GM23338 (cell line): ENCODE measurements at regions not wholly inside any gene's neighbourhood (a gene's known extent, or its start where the extent isn't known, plus 50 kb on each side); places are given as distances from the start of the nearest gene placed in this dataset.

Experiments used
- CREB1 ChIP-seq: fragments of 250-450 bp; sonication (Bioruptor Pico); IDR thresholded peaks from 2 replicates; pipeline ENCODE4 v1.5.0; 2020; ENCODE audit warnings: low read depth, mild to moderate bottlenecking, moderate library complexity
- EZH2 ChIP-seq: fragments of 200-600 bp; sonication (generic); IDR thresholded peaks from one replicate; pipeline ENCODE4 v1.8.0; 2017; ENCODE audit warnings: antibody characterized with exemption, mild to moderate bottlenecking, low read depth; ENCODE audit not compliant: unreplicated experiment
- JUNB ChIP-seq: IDR thresholded peaks from one replicate; pipeline ENCODE4 v1.6.1; 2016; ENCODE audit warnings: antibody characterized with exemption; ENCODE audit not compliant: unreplicated experiment
- POLR2AphosphoS5 ChIP-seq: IDR thresholded peaks from 2 replicates; pipeline ENCODE4 v1.6.1; 2016; ENCODE audit warnings: antibody characterized with exemption, low read depth
- STAT1 ChIP-seq: IDR thresholded peaks from one replicate; pipeline ENCODE4 v1.6.1; 2016; ENCODE audit warnings: antibody characterized with exemption; ENCODE audit not compliant: unreplicated experiment
- TF ChIP-seq, protein P1 (sequence below), 2 experiments: fragments of 200-600 bp in 1 of 2; sonication (generic) in 1 of 2; conservative IDR thresholded peaks; 2 replicates each; pipeline versions ENCODE4 v1.5.1 to v1.6.1; 2016 to 2017; ENCODE audit warnings: antibody characterized with exemption in 2 of 2, low read depth in 2 of 2, mild to moderate bottlenecking in 2 of 2, moderate library complexity in 1 of 2
- TF ChIP-seq, protein P2 (sequence below): IDR thresholded peaks from one replicate; pipeline ENCODE4 v1.6.1; 2018; ENCODE audit warnings: antibody characterized with exemption; ENCODE audit not compliant: unreplicated experiment
- TF ChIP-seq, protein P3 (sequence below): IDR thresholded peaks from 2 replicates; pipeline ENCODE4 v1.6.1; 2016; ENCODE audit warnings: antibody characterized with exemption

DNA sequence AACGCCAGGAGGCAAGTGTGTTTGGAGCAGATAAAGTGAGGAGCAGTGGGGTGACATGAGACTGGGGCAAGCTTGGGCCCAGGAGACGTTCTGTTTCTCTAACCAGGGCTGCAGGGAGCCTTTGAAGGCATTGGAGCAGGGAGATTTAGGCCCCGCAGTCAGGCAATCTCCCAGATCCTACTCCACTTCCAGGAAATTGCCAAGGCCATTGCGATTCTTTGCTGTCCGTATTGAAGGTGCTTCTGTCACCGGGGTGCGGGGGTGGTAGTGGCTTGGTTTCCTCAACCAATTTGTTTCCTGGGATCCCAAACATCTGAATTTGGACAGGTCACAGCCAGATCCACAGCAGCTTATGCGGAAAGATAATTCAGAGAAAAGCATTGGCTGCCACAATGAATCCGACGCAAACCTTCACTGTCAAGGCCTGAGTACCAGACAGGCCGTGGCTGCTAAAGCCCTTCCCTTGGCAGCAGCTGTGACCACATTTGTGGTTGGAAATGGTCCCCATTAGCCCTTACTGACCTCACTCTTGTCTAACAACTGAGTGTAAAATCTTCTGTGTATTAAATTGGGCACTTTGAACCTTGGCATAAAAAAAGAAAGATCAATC is 385.6 kb downstream of the PTPRU start:
- TF ChIP-seq, protein P1, sequence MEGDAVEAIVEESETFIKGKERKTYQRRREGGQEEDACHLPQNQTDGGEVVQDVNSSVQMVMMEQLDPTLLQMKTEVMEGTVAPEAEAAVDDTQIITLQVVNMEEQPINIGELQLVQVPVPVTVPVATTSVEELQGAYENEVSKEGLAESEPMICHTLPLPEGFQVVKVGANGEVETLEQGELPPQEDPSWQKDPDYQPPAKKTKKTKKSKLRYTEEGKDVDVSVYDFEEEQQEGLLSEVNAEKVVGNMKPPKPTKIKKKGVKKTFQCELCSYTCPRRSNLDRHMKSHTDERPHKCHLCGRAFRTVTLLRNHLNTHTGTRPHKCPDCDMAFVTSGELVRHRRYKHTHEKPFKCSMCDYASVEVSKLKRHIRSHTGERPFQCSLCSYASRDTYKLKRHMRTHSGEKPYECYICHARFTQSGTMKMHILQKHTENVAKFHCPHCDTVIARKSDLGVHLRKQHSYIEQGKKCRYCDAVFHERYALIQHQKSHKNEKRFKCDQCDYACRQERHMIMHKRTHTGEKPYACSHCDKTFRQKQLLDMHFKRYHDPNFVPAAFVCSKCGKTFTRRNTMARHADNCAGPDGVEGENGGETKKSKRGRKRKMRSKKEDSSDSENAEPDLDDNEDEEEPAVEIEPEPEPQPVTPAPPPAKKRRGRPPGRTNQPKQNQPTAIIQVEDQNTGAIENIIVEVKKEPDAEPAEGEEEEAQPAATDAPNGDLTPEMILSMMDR (conservative IDR thresholded peaks at IDR 0.05; ENCODE audit: low read depth in 2 of 2): no peak
- TF ChIP-seq, protein P2, sequence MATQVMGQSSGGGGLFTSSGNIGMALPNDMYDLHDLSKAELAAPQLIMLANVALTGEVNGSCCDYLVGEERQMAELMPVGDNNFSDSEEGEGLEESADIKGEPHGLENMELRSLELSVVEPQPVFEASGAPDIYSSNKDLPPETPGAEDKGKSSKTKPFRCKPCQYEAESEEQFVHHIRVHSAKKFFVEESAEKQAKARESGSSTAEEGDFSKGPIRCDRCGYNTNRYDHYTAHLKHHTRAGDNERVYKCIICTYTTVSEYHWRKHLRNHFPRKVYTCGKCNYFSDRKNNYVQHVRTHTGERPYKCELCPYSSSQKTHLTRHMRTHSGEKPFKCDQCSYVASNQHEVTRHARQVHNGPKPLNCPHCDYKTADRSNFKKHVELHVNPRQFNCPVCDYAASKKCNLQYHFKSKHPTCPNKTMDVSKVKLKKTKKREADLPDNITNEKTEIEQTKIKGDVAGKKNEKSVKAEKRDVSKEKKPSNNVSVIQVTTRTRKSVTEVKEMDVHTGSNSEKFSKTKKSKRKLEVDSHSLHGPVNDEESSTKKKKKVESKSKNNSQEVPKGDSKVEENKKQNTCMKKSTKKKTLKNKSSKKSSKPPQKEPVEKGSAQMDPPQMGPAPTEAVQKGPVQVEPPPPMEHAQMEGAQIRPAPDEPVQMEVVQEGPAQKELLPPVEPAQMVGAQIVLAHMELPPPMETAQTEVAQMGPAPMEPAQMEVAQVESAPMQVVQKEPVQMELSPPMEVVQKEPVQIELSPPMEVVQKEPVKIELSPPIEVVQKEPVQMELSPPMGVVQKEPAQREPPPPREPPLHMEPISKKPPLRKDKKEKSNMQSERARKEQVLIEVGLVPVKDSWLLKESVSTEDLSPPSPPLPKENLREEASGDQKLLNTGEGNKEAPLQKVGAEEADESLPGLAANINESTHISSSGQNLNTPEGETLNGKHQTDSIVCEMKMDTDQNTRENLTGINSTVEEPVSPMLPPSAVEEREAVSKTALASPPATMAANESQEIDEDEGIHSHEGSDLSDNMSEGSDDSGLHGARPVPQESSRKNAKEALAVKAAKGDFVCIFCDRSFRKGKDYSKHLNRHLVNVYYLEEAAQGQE: no peak
- TF ChIP-seq JUNB: no peak
- TF ChIP-seq POLR2AphosphoS5: no peak
- TF ChIP-seq, protein P3, sequence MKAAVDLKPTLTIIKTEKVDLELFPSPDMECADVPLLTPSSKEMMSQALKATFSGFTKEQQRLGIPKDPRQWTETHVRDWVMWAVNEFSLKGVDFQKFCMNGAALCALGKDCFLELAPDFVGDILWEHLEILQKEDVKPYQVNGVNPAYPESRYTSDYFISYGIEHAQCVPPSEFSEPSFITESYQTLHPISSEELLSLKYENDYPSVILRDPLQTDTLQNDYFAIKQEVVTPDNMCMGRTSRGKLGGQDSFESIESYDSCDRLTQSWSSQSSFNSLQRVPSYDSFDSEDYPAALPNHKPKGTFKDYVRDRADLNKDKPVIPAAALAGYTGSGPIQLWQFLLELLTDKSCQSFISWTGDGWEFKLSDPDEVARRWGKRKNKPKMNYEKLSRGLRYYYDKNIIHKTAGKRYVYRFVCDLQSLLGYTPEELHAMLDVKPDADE: no peak
- no peak for TF ChIP-seq EZH2
- no peak for TF ChIP-seq STAT1
- no peak for TF ChIP-seq CREB1 (CRISPR knock-in tag)
